DMS79 (cell line): ENCODE measurements at regions not wholly inside any gene's neighbourhood (a gene's known extent, or its start where the extent isn't known, plus 50 kb on each side); places are given as distances from the start of the nearest gene placed in this dataset.
"Not testable (repeated sequence)": the region's sequence is repeated elsewhere in the genome, so short reads cannot be mapped to it uniquely, and the experiment has no call there.

ENCODE experiments used
- DNase-seq: peaks from one replicate; lab custom pipeline; 2025; lab: John Stamatoyannopoulos, UW

GRCh38 chr1:187958207-187958606, 1129.5 kb downstream of the PLA2G4A start:
- DNase-seq, result no peak

- no peak for DNase-seq
Observed at GRCh38 chr1:187959062-187959461, 1130.3 kb downstream of the PLA2G4A start.

- DNase-seq, result no peak
Observed at GRCh38 chr1:187960125-187960638, 1131.4 kb downstream of the PLA2G4A start.

DNA sequence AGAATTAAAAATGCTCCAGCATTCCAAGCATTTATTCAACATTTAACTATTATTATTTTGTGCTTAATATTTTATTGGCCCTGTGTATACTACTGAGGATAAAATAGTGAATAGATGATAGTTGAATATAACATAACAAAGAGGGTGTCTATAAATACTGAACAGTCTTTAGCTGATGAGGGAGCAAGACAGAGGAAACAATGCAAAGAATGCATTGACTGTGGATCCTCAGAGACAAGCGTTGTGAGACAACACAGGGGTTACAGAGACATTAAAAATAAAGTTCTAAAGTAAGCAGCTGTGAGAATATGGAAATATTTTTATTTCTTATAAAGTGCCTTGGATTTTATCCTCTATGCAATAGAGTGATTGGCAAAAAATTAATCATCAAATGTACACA, 1133.1 kb downstream of the PLA2G4A start:
- DNase-seq, result no peak

DNA sequence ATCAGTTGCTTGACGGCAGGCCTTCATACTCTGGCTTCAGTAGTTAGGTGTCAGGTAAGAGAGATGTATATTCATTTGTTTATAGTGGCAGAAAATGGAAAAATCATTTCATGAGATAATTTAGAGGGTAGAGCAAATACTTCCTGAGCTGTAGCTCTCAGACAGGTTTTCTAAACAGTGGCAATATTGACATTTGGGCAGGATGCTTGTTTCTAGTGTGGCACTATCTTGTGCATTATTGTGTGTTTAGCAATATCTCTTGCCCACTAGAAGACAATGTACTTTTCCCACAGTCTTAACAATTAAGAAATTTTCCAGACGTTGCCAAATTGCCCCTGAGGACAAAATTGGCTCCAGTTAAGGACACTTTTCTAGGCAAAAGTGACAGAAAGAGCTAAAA, 1143.1 kb downstream of the PLA2G4A start:
- DNase-seq, result no peak

DNA sequence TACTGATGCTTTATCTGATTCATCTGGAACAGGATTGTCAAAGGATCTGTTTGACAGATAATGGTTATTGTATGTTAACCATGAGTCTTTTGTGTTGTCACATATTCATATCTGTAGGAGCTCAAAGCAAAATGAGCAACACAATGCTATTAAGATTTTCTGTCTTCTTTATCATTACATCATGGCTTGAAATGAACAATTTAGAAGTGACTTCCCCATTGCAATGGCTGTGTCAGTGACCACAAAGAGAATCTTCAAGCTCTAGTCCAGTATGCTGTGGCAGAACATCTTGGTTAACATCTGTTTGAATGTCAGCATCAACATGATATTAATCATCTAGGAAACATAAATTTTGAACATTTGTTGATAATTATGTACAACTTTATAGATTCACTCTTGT, 1148.5 kb downstream of the PLA2G4A start:
- no peak for DNase-seq

DNA sequence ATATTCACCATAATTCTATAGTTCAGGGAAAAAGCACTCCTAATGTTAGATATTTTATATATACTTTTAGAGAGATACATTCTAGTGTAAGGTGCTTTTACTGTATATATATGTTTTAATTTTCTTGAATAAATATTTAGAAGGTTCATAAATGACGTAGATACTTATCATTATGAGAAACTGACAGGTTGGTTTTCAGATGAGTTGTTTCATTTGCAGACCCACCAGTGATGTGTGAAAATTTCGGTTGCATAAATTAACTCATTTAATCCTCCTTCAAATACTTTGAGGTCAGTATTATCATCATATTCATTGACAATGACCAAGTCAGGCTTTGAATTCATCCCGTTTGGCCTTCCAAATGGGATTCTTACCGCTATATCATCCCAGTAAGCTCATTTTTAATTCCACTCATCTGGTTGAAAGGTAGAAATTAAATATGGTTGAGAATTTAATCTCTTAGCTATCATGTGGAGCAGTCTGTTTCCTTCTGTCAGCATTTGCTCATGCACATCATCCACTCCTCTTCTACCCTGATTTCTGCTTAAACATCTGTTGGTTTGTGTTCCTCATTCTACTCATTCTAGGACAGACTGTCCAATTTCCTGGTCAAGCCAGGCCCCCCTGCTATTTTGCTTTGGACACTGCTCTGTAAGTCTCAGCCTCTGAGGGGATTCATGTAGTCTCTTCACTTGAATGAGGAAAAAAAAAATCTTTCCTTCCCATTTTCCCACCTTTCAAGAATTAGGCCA, 1156.6 kb downstream of the PLA2G4A start:
- DNase-seq, result no peak

DNA sequence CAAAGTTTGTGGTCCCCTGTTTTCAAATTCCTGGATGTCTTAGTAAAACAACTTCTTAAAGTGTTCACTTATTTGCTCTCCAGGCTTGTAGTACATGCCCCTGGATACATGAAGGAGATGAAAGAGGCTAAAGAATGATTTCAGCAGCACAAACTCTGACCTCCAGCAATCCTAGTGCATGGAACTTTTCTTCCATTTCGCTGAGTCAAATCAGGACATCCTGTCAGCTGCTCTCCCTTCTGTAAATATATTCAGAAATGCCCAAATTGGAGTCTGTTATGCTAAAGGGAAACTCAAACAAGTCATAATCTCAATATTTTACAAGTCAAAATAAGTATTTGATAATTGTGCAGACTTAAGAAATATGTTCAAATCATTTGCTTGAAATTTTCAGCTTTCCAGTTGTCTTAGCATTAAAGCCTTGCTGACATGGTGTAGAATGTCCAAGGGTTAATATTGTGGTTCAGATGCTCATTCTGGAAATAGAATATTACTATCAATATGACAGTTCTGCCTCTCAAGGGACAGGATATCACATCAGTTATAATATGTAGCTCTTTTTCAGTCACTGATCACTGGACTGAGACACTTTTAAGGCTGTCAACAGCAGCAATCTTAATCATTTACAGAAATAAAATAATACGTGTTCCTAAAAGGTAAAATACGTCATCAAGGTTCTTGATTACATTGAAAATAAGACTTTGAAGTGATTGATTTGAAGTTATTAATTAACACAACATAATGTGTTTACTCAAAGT, 1157.3 kb downstream of the PLA2G4A start:
- DNase-seq, result no peak

GRCh38 chr1:187987236-187987776, 1158.6 kb downstream of the PLA2G4A start:
- no peak for DNase-seq

- DNase-seq, result no peak
Observed at GRCh38 chr1:187991944-187992343, 1163.2 kb downstream of the PLA2G4A start.

- no peak for DNase-seq
Observed at GRCh38 chr1:187996780-187997179, 1168.0 kb downstream of the PLA2G4A start.

DNA sequence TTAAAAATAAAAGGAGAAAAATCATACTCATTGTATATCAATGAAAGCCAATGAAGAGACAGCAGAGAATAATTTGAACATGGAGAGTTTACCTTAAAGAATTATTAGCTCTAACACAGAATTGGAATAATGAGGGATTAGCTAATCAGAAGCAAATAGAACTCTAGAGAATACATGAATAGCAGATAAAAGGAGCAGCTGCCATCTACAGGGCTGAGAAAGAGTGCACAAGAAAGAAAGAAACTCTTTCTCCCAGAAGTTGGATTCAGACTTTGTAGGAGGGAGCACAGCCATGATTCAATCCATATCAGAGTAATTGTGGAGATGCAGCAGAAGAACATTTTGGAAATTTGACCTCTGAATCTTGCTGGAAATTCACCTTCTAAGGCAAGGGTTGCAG, 1171.2 kb downstream of the PLA2G4A start:
- no peak for DNase-seq

DNA sequence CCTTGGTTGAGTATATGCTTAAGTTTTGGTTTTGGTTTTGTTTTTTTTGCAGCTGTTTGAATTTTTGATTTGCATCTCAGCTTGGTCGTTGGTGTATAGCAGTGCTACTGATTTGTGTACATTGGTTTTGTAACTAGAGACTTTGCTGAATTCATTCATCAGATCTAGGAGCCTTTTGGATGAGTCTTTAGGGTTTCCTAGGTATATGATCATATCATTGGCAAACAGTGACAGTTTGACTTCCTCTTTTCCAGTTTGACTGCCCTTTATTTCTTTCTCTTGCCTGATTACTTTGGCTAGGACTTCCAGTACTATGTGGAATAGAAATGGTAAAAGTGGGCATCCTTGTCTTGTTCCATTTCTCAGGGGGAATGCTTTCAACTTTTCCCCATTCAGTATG, 1174.9 kb downstream of the PLA2G4A start:
- DNase-seq, result not testable (repeated sequence)

DNA sequence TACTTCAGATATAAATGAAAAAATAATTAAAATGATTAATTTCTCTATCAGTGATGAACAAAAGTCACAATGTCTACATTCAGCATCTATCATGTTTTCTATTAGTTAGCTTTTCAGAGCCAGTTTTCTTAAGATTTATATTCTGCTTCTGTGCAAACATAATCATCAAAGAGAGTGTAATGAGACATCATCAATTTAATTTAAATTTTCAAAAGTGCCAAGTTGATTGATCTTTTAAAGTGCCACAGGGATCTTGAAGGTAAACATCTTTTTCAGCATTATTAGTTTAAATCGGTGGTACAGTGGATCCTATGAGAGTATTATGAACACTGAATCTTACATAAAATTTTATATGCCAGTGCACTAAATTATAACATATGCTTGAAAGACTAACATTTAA, 1176.1 kb downstream of the PLA2G4A start:
- DNase-seq, result no peak

GRCh38 chr1:188006354-188006753, 1177.6 kb downstream of the PLA2G4A start:
- no peak for DNase-seq

GRCh38 chr1:188013222-188013849, 1184.6 kb downstream of the PLA2G4A start:
- not testable (repeated sequence) for DNase-seq

DNA sequence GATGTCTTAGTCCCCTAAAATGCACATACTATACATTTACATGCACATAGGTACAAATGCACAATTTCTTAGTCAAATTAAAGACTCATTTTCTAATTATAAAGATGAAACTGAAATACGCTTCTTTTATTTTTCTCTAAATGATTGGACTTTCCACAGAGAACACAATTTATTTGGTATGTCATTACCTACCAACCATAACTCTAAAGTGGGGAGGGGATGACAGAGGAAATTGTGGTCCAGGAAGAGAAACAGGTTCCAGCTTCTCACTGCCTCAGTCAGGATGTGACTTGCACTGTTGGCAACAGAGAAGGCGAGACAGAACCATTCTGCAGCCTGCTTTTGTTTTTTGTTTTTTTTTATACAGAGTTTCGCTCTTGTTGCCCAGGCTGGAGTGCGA, 1189.2 kb downstream of the PLA2G4A start:
- no peak for DNase-seq

DNA sequence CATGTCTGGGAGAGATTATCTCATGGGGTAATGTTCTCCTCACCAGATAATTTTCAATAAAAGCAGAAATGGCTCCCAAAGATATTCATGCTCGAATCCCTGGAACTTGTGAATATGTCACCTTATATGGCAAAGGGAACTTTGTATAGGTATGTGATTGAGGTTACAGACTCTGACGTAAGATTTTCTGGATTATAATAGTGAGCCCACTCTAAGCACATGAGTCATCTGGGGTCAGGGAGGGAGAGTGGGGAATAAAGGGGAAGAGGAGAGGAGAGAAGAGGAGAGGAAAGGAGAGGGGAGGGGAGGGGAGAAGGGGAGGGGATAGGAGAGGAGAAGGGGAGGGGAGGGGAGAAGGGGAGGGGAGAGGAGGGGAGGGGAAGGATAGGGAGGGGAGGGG, 1193.9 kb downstream of the PLA2G4A start:
- DNase-seq, result no peak

DNA sequence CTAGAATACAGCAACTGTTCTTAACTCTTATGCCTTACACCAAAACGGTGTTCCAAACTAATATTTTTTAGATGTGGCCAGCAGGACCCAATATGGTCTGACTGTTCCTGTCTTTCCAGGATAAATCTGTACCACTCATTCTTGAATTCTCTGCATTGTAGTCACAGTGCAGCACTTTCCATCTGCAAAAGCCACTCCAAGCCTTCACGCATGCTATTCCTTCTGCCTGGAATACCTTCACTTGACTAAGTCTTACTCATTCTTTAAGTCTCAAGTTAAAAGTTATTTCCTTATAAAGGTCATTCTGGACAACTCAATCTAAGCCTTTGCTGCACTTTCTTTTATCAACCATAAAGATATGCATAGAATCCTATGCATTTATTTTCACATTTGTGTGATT, 1194.5 kb downstream of the PLA2G4A start:
- no peak for DNase-seq

DNA sequence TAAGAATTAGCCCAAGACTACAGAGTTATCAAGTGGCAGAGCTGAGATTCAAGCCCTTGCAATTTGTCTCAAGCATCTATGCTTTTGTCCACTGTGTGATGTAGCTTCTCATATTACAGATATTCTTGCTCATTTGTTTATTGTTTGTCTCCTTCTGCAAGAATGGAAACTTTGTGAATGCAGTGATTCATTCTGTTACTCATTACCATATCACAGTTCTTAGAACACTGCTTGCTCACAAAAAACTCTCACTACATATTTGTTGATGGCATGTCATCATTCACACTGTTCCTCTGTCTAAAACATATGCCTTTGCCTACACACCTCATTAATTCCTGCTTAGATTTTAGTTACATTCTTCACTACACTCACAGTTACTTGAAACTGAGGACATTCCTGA, 1198.9 kb downstream of the PLA2G4A start:
- DNase-seq, result no peak

GRCh38 chr1:188037572-188037971, 1208.8 kb downstream of the PLA2G4A start:
- DNase-seq, result not testable (repeated sequence)

DNA sequence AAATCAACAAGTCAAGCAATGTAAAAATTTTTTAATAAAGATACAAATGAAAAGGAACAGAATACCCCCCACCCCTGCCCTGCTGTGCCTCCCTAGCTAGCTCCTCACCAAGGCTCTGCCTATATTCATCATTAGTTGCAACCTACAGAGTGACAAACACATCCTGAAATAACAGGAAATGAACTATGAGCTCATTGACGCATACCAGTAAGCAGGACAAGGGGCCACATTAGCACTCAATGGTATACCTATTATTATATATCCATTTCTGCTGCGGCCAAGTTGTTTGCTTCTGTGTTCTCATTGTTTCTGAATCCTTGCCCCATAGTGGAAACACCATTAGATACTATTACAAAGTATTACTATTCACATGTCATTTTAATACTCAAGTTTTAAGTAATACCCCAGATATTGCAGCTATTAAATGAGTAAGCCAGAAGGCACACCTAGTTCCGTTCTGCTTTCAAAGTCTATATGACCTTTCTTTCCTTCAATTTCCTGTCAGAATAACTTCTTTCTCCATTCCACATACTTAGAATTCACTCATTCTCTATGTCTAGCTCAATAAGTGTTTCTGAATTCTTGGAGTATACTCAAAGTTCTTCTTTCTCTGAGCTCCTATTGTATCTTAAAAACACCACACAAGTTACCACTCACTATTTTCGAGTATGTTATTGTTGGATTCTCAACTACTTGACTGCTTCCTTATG, 1214.9 kb downstream of the PLA2G4A start:
- DNase-seq, result no peak
